GM19395 (cell line): ENCODE measurements at regions not wholly inside any gene's neighbourhood (a gene's known extent, or its start where the extent isn't known, plus 50 kb on each side); places are given as distances from the start of the nearest gene placed in this dataset.

Experiments used
- ATAC-seq: cut with Tn5 transposase; IDR thresholded peaks from one replicate; pipeline ENCODE4 v1.9.1; 2021; ENCODE audit warnings: mild to moderate bottlenecking, moderate library complexity; ENCODE audit not compliant: unreplicated experiment

DNA sequence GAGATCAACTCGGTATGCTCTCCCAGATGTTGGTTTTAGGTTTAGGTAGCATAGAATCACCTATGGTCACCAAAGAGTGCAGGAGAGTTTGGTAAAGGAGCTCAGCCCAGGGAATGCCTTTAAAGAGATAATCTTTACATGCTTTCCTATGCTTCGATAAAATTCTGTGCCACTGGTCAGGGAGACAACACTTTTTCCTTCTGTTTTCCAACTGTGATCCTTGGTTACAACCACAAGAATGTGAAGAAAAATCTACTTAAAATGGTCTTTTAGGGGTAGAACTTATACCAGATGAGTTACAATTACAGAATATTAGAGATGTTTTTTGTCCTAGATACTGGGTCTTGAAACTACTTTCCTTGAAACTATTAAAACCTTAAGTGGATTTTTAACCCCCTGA lies 895.6 kb downstream of the TTLL7 start:
- ATAC-seq, result no peak

DNA sequence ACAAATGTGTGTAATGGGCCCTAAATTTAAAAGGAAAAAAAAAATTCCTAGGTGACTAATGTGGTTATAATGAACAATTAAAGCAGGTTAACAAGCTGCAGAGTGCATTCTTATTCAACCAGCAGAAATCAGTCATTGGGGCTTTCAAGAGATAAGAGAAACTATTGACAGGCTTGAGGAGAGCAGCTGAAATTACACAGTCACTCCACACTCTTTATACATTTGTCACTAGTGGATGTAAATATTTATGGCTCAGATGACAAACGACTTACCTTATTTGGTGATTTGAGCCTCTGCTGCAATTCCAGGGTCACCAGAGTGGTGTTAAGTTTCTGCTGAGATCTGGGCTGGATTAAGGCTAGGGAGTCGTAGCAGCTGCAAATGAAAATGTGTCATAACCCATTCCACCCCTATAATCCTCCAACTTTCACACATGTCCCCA lies 896.3 kb downstream of the TTLL7 start:
- ATAC-seq, result no peak

DNA sequence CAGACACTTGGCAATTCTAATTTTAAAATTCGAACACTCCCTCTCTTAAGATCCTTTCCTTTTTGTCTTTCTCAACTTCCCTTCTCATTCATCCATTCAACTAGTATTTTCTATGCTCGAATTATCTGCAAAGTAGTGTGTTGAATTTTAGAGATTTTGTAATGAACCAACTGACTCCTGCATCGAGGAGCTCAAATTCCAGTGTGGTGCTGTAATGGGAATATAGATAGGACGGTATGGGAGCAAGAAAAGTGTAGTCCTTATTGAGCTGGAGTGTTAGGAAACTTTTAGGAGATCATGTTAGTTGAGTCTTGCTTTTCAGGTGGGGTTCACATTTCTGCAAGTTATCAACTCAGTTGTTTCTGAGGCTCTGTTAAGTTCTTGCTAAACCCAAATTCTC lies 897.5 kb downstream of the TTLL7 start:
- ATAC-seq, result no peak

DNA sequence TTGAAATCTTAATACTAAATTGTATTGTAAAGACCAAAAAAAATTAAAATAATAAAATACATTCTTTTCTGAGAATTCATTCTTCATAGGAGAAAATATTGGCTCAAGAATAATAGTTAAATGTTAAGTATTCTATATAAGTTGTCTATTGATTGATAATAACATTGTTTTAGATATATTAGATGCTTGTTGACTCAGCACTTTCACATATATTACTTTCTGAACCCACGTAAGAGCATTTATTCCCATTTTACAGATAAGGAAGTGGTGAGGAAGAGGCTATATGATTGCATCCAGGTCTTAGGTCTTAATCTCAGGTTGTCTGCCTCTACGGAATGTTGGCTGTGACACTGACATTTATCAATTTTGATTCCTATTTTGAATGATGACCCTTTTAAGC lies 898.8 kb downstream of the TTLL7 start:
- no peak for ATAC-seq

DNA sequence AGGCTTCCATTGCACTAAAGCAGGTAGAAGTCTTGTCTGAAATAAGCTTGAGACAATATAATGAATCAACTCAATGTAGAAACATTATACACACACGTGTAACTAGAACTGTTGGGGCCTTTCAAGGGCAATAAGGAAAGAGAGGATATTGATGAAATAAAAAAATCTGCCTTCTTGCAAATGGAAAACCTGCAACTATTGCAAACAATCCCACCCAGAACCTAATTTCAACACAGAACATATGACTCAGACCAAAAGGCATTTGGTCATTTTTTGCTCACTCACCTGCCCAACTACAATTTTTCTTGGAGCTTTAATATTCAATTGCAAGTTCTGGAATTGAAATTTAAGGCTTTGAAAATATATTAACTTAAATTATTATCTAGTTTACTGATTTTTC lies 900.1 kb downstream of the TTLL7 start:
- no peak for ATAC-seq

DNA sequence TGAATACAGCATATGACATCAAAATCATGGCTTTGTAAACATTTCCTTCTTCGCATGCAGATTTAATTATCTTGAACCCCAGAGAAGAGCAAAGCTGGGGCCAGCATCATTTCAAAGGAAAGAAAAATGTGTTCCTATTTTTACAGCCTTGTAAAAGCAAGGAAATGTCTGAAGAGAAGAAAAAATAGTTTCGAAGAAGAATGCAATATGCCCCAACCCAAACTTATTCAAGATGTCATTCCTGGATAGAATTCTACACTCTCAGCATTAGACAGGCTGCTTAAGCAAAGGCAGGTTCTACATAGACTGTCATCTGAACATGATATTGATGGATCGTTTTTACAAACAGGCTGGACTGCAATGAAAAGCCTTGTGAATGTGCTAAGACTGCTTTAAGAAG lies 900.8 kb downstream of the TTLL7 start:
- ATAC-seq, result no peak

DNA sequence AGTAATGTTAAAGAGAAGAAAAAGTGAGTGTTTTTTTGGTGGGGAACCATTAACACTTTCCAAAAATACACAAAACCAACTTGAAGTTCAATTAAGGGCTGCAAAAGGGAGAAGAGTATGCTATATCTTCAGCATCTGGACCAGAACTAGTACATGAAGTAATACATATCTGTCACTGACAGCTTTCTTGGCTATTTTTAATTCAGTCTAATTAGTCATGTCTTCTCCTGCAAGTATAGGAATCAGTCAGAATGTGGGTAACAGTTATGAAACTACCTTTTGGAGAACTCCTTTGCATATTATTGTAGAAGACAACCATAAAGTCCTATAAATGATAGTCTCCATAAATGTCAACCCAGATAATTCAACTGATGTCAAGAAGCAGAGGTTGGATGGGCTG lies 901.2 kb downstream of the TTLL7 start:
- no peak for ATAC-seq

DNA sequence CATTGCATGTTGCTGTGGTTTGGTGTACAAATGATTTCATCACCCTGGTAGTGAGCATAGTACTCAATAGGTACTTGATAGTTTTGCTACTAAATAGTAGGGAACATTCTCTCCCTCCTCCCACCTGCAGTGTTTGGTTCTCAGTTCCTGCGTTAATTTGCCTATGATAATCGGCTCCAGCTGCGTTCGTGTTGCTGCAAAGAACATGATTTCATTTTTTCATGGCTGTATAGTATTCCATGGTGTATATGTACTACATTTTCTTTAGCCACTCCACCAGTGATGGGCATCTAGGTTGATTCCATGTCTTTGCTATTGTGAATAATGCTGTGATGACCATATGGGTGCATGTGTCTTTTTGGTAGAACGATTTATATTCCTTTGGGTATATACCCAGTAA lies 903.4 kb downstream of the TTLL7 start:
- no peak for ATAC-seq

DNA sequence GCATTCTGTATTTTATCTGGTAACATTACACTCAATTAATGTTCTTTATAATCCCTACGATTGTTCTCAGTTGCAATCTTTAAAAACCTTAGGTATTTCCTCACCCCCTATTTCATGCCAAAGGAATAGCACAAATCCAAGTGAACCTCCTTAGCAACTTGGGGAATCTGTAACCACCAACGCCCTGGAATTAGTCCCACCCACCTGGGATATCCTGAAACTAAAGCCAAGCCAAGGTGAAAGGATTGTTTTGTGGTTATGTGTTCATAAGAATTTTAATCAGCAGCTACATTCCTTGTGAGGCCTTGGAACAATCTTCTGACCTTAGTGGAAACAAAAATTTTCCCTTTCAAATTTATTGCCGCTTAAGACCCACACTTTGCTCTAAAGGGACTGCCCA lies 908.7 kb downstream of the TTLL7 start:
- ATAC-seq, result no peak

DNA sequence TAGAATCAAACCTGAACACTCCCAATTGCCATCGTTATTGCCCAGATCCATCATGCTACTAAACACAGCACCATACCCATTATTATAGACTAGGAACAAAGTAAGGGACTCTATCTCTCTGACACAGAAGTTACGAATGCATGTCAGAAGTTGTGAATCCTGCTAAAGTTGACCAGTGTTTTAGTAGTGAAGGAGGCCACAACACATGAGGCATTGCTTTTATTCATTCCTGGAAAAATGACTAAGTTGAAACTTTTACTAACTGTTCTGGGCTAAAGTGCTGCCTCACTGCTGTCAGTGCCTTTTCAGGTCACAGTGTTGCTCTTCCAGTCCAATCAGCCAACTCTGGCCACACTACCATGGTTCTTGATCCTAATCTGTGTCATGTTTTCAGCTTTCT lies 911.1 kb downstream of the TTLL7 start:
- ATAC-seq, result no peak

DNA sequence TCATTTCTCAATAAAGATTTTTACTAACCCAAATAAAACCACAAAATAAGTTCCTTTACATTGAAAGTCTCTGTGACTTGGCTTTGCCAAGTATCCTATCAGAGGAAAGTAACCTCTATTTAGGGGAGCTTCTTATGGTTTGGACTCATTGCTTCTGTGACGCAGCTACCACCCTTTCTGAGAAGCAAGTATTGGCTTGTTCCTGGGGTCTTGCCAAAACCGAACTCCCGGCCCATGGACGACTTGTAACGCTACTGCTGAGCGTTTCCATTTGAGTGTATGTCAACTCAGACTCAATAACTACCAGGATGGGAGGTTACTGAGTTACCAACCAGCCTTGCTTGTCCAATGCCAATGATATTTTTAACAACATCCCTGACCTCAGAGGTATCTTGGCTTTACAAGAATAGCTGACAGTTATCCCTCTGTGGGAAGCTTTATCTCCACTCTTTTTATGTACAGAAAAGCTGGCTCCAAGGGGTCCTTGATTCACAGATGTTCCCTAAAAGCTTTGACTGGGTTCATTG lies 911.9 kb downstream of the TTLL7 start:
- no peak for ATAC-seq

DNA sequence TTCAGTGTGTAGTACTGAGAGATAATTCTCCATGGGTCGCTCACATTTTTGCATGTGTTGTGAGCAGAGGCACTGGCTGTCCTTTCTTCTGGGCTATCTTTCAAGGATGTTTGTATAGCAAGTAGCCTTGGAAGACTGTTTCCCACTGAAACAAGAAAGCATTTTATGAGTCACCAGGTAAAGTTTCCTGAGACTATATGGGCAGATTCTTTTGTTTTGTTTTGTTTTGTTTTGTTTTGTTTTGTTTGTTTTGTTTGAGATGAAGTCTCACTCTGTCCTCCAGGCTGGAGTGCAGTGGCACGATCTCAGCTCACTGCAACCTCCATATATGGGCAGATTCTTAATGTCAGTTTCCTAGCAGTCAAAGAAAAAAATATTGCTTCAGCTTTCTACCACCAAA lies 912.6 kb downstream of the TTLL7 start:
- ATAC-seq, result no peak

DNA sequence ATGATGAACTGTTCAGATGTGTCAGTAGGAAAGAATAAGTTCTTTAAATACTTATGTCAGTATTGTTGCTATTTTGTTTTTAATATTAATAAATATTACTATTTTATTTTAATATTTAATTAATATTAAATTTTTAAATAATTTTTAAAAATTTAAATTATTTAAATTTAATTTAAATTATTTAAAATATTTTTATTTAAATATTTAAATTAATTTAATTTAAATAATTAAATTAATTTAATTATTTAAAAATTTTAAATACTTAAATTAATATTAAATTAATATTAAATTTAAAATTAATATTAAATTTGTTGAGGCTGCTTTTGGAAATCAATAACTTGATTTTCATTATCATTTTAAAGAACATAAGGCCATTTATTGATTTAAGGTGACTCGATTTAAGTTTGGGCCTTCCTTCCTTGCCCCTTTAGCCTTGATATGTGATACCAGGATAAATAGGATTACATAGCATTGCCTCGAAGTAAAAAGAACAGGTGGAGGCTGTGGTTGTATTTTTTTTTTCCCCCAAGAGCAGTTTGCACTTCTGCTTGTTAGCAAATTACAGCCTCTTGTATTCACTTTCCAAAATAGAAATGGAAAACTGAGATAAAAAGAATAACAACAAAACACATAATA lies 915.2 kb downstream of the TTLL7 start:
- no peak for ATAC-seq

DNA sequence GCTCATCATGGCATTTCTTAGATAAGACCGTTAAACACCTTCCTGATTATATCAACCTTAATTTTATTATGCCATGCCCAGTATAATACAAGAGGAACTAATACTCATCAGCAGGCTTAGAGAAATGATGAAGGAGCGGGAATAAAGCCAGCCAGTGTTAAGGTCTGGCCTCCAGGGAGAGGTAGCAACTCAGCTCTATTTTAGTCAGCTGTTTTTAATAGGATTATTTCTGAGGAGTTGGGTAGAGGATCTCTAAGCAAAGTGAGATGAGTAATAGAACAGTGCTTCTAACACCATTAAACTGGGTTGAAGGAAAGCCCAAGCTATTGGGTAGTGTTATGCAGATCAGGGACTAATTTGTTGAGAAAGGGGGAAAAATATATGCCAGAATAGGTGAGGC lies 921.5 kb downstream of the TTLL7 start:
- ATAC-seq, result no peak

DNA sequence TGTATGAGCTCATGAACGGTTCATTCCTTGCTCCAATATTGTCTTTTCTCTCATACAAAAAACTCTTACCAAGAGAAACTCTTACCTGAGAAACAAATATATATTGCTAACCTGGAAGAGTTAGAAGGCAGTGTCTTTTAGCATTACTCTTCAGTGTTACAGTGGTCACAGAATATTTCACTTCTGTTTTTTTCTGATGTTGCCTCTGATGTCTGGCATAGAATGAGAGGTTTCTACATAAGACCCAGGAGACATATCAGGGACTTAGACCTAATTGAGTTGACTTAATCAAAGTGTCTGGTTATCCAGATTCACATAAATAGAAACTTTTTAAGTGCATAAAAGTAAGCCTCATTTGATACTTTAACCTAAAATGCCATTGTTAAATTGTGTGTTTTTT lies 923.8 kb downstream of the TTLL7 start:
- no peak for ATAC-seq

DNA sequence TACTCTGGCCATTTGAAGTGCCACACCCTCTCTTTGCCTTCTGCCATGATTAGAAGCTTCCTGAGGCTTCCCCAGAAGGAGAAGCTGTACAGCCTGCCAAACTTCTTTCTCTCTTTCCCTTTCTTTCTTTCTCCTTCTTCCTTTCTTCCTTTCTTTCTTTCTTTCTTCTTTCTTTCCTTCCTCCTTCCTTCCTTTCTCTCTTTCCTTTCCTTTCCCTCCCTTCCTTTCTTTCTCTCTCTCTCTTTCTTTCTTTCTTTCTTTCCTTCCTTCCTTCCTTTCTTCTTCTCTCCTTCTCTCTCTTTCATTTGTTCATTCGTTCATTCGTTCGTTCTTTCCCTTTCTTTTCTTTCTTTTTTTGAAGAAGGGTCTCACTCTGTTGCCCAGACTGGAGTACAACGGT lies 931.0 kb downstream of the TTLL7 start:
- ATAC-seq, result no peak

DNA sequence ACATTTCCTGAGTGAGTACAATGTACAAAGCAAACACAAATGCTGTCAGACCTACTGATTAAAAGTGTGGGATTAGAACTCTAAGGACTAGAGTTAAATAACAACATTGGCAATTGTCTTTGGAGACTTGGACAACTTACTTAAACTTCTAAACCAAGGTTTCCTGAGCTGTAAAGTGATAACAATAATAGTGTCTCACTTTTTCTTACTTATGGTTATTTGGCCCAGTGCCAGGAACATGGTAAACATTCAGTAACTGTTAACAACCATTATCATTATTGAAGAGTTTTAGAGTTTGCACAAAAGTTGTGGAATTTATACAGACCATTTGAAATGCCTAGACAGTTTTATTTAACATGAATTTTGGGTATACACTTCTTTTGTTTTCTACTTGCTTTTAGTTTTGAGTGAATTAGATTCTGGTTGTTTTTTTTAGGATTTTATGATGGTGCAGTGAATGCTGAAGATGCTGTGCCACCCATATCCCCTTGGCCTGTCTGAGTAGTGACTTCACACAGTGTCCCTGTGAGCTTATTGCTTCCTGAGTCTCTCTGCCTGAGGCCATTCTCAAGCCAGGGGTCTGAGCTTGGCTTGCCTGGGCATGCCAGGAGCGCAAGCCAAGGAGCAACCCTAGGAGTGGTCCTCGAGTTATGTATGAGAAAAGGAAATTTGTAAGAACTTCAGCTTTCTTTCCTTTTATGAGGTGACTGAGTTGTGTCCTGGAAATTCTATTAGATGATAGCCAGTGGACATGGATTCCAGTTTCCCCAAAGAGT lies 932.8 kb downstream of the TTLL7 start:
- ATAC-seq, result no peak

DNA sequence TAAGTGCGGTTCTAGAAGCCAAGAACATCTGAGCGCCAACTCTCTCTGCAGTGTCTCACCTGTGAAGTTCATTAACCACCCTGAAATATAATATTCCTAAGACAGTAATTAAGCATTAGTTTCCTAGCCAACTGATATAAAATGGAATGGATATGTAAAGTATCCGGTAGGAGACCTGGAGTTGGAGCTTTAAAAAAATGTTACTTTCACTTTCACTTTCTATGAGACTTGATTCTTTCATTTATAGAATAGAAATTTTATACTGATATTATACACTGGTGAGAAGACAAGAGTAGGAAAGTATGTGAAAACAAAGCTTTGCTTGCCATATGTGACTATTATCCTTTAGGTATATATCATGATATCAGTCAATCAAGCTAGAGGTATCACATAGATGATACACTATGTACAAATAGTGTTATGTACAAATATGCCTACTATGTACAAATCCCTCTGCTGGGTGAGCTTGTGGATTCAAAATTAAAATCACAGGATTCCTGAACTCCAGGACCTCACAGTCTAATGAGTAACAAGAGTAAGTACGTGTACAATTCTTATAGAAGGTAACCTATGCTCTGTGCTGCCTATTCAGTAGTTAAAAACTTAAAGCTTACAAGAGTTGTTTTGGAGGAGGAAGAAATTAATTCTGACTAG lies 934.2 kb downstream of the TTLL7 start:
- no peak for ATAC-seq

DNA sequence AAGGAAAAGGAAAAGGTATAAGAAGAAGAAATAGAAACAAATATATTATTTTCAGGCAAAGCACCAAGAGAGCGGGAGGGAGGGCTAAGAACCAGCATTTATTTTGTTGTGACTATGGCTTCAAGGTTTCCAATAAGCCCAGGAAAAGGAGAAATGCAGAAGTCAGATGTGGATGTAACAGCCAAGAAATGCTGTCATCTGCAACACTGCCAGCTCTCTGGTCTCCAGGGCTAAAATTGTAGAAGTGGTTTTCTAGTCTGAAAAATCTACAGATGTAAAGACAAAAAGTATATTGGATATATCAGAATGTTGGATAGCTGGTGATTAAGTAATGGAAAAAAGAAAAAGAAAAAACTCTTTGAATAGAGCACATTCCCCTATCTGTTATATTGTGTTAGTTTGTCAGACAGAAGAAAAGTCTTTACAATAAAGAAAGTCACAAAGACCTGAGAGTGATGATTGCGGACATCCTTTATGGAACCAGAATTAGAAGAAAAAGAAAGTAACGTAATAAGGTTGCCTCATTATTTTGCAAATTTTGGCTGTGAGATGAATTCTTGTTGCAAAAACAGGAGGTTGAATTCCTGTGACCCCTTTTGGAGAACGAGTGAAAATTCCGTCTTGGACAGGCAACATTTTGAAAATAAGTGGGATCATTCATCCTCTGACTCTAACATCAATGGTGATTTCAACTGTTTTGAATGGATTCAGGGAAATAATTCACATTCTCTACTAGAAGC lies 938.1 kb downstream of the TTLL7 start:
- ATAC-seq, result no peak

DNA sequence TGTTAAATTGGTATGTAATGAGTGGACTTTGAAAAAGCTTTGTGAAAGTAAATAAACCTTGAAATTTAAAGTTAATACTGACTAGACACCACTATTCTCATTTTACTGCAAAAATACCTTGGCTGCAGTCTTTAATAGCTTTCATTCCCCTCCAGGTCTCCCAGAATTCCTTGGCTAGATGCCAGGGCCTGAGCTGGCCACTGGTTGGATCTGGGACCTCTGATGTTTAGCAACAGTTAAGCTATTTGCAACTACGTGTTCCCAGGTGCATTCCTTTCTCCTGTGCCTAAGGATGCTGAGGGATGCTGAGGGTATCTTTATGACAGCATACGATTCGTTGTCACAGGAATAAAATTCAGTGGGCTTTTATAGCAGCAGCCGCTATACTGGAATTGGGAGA lies 938.7 kb downstream of the TTLL7 start:
- ATAC-seq, result no peak

DNA sequence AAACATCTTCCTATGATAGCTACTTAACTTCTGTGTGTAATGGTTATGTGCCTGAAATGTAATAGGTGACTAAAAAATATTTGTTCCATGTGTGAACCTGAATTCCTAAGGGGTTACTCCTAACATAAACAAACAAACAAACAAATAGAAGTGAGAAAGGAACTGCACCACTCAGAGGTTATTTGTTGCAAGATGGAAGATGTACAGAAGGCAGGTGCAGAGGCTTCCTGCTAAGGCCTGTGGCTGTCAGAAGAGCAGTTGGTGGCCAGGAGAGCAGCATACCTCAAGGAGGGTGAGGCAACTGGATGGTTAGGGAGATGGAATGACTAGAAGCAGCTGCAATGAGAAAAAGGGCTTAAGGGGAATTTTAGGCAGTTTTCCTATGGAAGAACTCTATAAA lies 940.6 kb downstream of the TTLL7 start:
- no peak for ATAC-seq
